GM19372 (cell line): ENCODE measurements at regions not wholly inside any gene's neighbourhood (a gene's known extent, or its start where the extent isn't known, plus 50 kb on each side); places are given as distances from the start of the nearest gene placed in this dataset.
"Not testable (repeated sequence)": the region's sequence is repeated elsewhere in the genome, so short reads cannot be mapped to it uniquely, and the experiment has no call there.

Source experiments
- ATAC-seq: cut with Tn5 transposase; IDR thresholded peaks from one replicate; pipeline ENCODE4 v1.9.1; 2021; ENCODE audit warnings: mild to moderate bottlenecking, low read depth, moderate library complexity; ENCODE audit not compliant: unreplicated experiment

DNA sequence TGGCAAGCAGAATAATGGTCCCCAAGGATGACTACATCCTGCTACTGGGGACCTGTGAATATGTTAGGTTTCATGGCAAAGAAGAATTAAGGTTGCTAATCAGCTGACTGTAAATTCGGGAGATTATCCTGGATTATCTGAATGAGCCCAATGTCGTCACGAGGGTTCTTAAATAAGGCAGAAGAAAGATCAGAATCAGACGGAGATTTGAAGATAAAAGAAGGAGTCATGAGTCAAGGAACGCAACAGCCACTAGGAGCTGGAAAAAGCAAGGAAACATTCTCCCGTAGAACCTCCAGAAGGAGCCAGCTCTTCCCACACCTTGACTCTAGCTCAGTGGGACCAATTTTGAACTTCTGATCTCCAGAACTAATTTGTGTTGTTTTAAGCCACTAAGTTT lies 82.9 kb upstream of the APBB1IP start:
- ATAC-seq, result no peak

DNA sequence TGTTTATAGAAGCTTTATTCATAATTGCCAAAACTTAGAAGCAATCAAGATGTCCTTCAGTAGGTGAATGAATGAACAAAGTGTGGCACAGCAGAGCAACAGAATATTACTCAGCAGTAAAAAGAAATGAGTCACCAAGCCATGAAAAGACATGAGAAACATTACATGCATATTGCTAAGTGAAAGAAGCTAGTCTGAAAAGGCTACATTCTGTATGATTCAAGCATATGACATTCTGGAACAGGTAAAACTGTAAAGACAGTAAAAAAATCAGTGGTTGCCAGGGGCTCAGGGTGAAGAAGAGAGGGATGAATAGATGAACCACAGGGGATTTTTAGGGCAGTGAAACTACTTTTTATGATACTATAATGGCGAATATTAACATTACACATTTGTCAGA lies 80.9 kb upstream of the APBB1IP start:
- ATAC-seq, result no peak

DNA sequence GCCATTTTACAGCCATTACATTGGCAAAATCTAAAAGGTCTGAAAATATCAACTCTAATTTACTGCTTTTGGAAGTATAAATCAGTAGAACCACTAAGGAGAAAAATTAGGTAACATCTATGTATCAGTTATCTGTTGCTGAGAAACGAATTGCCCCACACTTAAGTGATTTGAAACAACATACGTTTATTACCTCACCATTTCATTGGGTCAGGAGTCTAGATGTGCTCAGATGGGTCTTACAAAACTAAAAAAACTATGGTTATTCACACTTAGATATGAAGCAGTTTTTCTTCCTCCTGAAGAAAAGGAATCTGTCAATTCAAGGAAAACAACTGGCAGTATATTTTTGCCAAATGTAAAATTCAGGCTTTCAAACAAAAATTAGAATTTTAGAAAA lies 80.1 kb upstream of the APBB1IP start:
- ATAC-seq, result no peak

DNA sequence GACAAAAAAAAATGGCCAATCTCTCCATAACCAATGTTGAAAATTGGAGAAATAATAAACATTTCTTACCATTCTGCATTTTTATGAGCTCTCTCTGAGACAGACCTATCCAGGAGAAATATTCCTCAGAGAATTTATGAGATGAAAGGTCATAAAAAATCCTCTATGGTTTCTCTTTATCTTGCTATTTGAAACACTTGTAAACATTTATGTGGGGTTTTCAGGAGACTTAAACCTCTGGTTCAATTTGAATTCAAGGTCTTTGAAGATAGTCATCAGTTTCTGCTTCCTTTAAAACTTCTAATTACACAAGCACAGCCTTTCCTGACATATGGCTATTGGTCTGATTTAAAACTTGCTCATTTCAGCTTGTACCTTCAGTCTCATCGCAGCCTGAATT lies 78.5 kb upstream of the APBB1IP start:
- no peak for ATAC-seq

DNA sequence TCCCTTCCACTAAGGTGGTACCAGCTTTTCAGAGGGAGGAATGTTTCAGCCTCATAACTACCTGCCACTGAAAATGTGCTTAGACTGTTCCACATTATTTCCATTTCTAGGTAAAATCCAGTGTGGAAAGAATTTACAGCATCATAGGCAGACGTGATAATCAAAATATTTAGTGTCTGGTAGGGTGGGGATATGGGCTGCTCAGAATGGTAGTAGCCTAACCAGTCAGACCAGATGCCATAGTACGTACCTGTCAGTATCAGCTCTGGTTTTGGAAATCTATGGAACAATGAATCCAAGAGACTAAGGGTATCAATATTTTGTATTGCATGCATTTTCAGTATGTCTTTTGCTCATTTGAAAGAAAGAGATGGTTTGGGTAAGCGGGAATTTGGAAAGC lies 76.8 kb upstream of the APBB1IP start:
- no peak for ATAC-seq

DNA sequence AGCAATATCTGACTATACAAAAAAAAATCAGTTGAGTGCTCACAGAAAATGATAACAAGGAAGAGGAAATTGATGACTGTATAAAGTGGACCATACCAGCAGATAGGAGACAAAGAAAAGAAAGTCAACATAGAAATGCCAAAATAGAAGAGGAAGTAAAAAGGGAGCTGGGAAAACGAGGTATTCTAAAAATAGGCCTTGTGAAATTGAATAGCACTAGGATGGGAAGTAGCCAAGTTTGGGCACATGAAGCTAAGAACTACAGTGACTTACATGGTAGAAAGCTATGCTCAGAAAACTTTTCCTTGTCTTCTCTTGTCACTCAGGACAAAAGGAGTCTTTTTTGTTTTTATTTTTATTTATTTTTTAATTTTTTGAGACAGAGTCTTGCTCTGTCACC lies 76.2 kb upstream of the APBB1IP start:
- ATAC-seq, result no peak

DNA sequence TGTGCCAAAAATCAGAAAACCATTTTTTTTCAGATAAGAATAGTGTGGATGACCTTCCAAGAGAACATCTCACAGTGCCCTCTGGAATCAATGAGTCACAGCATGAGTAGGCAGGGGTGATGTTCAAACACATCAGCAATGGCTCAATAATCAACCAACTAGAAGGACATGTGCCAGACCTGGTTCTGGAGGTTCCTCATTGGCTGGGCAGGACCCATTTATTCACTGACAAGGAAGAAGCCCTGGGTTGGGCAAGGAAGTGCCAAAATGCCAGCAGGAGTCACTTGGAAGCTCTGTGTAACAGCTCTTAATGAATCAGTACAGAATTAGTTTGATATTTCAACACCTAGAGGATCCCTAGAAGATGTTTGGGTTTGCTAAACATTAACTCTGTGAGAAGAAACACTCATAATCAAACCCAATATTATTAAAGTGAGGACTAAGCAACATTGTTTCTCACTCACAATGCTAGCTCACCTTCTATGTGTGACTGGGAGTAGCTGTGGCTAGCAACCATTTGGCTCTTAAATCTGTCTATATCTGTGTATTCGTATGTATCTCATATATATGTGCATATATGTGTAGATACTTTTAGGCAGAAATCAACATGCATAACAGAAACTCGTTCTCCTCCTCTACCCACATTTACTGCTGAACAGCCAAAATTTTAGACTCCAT lies 72.3 kb upstream of the APBB1IP start:
- ATAC-seq, result no peak

DNA sequence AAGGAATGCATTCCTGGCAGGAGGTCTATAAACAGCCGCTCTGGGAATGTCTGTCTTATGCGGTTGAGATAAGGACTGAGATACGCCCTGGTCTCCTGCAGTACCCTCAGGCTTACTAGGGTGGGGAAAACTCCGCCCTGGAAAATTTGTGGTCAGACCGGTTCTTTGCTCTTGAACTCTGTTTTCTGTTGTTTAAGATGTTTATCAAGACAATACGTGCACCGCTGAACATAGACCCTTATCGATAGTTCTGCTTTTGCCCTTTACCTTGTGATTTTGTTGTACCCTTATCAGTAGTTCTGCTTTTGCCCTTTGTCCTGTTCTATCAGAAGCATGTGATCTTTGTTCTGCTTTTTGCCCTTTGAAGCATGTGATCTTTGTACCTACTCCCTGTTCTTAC lies 71.1 kb upstream of the APBB1IP start:
- ATAC-seq, result not testable (repeated sequence)

DNA sequence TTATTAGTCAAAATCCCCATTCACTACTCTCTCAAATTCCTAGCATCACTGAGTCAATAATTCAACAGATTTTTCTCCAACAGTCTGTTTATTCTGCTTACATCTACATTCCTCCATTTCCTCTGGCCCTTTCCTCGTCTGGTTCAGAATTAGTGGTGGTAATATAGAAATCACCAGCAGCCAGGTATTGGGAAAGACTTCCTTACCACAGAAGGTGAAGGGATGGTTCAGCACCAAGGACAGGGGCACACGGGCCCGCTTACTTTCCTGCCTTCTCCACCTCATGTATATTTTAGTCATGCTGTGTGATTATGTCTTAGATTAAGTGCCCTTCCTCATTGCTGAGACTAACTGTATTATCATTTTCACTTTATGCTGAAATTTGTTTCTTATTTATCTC lies 70.4 kb upstream of the APBB1IP start:
- ATAC-seq, result no peak

DNA sequence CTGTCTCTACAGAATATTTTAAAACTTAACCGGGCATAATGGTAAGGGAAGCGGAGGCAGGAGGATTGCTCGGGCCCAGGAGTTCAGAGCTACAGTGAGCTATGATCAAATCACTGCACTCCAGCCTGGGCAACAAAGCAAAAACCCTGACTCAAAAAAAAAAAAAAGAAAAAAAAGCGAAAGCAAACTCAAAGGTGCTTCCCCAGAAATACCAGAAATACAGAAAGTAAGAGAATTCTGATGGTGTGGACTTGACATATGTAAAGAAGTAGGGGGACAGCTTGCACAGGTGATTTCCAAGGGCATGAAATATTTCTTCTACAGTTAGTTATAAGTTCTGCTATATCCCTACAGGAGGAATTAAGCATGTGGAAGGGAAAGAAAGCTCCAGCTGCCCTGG lies 69.7 kb upstream of the APBB1IP start:
- peak; percentile 39 for ATAC-seq

DNA sequence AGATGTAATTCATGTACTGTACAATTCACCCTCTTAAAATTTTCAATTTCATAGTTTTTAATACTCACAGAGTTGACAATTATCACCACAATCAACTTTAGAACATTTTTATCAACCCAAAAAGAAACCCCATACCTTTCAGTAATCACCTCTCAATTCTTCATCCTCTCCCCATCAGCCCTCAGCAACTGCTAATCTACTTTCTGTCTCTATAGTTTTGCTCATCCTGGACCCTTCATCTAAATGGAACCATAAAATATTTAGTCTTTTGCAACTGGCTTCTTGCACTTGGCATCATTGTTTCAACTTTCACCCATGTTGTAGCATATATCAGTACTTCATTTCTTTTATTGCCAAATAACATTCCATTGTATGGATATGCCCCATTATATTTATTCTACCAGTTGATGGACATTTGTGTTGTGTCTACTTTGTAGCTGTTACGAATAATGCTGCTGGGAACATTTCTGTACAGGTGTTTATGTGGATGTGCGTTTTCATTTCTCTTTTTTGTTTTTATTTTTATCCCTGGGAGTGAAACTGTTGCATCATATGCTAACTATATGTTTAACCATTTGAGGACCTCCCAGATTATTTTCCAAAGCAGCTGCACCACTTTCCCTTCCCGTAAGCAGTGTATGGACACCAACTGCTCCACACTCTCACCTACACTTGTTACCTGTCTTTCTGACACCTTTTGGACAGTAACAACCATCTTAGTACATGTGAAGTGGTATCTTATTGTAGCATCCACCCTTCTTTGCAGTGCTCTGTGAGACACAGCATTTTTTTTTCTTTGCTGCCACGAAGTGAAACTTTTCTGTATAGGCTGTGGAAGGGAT lies 65.4 kb upstream of the APBB1IP start:
- peak; percentile 75 for ATAC-seq

DNA sequence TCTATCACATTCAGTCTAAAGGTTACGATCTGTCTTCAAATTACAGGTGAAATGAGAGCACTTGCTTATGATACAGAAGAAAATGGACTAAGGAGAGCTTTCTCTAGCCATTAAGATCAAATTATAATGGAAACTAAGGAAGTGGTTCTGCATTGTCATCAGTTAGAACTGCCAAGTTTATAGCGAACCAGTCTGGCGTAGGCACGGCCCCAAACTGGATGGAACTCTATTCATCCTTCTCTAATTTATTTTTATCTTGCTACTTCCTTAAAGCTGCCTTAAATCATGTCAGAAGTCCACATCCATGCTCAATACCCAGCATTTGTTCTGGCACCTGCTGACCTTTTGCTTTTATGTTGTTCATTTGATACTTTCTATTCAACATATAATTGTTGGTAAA lies 63.7 kb upstream of the APBB1IP start:
- ATAC-seq, result no peak

DNA sequence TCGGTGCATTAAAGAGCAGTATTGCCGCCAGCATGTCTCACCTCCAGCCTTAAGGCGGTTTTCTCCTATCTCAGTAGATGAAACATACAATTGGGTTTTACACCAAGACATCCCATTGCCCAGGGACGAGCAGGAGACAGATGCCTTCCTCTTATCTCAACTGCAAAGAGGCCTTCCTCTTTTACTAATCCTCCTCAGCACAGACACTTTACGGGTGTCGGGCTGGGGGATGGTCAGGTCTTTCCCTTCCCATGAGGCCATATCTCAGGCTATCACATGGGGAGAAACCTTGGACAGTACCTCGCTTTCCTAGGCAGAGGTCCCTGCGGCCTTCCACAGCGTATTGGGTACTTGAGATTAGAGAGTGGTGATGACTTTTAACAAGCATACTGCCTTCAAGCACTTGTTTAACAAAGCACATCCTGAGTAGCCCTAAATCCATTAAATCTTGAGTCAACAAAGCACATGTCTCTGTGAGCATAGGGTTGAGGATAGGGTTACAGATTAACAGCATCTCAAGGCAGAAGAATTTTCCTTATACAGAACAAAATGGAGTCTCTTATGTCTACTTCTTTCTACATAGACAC lies 60.8 kb upstream of the APBB1IP start:
- ATAC-seq, result not testable (repeated sequence)

DNA sequence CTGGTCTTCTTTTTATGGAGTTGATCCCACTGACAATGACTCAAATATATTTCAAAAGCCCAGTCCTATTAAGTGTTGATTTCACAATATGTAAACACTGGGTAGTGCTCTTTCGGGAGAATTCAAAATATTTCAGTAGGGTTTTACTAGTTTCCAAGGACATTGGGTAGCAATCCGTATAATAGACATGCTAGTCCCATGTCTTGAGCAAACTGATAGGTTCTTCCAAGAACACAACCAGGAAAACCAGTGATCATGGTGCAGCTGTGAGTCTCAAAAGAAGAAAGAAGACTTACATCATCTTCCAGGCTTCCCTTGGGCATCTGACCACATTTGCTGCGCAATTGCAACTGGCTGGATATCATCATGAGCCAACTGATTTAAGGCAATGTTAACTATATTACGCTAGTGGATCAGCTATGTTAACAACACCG lies 59.3 kb upstream of the APBB1IP start:
- ATAC-seq, result no peak

DNA sequence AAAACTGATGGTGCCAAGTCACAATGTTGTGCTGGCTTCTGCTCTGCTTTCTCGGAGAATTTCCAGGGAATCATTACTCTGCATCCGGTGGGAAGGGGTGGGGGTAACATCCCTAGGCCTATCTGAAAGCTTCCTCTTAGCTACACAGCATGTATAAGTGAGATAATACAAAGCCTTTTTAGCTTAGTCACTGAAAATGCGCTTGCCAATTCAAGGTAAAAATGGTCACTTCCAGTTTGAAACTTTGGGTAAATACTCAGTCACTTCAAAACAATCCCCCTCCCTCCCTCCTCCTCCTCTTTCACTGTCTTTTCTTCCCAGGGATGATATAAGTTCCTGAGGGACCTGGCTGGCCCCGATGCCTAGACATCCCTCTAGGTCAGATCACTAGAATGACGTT lies 57.3 kb upstream of the APBB1IP start:
- ATAC-seq, result no peak

DNA sequence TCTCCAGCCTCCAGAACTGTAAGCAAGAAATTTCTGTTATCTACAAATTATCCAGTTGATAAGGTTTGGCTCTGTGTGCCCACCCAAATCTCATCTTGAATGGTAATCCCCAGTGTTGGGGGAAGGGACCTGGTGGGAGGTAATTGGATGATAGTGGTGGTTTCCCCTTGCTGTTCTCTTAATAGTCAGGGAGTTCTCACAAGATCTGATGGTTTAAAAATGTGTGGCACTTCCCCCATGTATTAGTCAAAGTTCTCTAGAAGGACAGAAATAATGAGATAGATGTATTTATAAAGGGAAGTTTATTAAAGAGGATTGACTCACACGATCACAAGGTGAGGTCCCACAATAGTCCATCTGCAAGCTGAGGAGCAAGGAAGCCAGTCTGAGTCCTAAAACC lies 56.2 kb upstream of the APBB1IP start:
- no peak for ATAC-seq

DNA sequence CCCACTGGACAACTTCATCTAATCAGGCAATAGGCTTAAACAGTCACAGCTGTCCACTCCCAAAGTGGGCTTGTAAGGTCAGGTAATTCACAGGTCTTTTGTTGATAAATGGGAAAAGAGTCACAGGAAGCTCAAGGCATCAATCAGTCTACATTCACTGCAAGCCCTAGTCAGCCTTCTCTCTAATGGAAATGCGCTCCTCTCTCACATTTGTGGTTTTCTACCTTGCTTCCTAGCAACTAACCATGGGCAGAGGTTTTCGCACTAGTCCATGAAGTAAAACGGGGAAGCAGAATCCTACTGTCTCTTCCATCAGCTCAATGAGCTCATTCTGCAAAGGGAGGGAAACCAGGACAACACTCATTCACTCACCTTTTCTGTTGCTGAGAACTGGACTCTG lies 53.5 kb upstream of the APBB1IP start:
- no peak for ATAC-seq

DNA sequence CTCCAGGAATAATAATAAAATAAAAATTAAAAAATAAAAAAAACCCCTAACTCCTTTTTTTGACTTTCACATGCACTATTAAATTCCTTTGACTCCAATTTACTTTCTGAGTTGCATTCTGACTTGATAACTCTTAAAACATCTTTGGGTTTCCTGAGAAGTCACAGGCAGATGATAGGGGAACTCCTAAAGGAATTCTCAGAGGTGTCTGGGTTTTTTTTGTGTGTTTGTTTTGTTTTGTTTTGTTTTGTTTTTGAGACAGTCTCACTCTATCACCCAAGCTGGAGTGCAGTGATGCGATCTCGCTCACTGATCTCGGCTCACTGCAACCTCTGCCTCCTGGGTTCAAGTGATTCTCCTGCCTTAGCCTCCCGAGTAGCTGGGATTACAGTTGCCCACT lies 52.7 kb upstream of the APBB1IP start:
- no peak for ATAC-seq

DNA sequence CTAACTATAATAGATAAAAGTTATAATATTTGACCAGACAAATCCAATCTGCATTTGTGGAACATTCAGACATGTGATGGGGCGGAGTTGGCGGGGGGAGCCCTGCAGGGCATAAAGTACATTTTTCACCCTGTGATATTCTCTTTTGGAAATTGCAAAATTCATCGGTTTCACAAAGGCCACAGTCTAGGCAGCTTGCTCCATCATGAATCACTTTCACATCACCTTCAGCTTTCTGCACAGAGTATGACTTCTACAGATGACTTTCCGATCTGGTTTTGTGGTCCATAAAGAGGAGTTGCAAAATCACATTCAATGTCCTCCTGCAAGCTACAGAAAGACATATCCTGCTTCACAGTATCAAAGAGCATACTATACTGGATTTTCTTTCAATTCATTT lies 51.4 kb upstream of the APBB1IP start:
- ATAC-seq, result no peak
